ENCODE measurements at regions not wholly inside any gene's neighbourhood (a gene's known extent, or its start where the extent isn't known, plus 50 kb on each side); places are given as distances from the start of the nearest gene placed in this dataset.

- H3K27me3 Mint-ChIP-seq (ENCODE audit: low read depth), result peaks cover 25% of the 10 kb centered on the region
- no peak overlapping the region for H3K27ac Mint-ChIP-seq
- no peak for DNase-seq (ENCODE audit: low spot score in 2 of 2, unreplicated experiment in 2 of 2)
- no peaks in the 10 kb centered on the region for H3K36me3 Mint-ChIP-seq
- no peak overlapping the region for H3K4me3 Mint-ChIP-seq
- H3K9me3 Mint-ChIP-seq, result peaks cover 5% of the 10 kb centered on the region
- no peaks in the 10 kb centered on the region for H3K4me1 Mint-ChIP-seq
- TF ChIP-seq CTCF (IDR thresholded peaks at IDR 0.05; ENCODE audit: unreplicated experiment), result no peak
These were observed 50.7 kb upstream of the ACSF3 start for GRCh38 chr16:89042711-89043551.

- TF ChIP-seq CTCF (IDR thresholded peaks at IDR 0.05; ENCODE audit: unreplicated experiment), result no peak
- Mint-ChIP-seq H3K4me1 (no peaks in the 10 kb centered on the region), H3K9me3 (peaks cover 5% of the 10 kb centered on the region), H3K27ac (no peak overlapping the region), H3K4me3 (no peak overlapping the region), H3K27me3 (ENCODE audit: low read depth) (peaks cover 17% of the 10 kb centered on the region), H3K36me3 (no peaks in the 10 kb centered on the region)
- DNase-seq (ENCODE audit: low spot score in 2 of 2, unreplicated experiment in 2 of 2), result no peak
These were observed 49.8 kb upstream of the ACSF3 start for GRCh38 chr16:89043636-89044417.

Measured in mesothelial cell of epicardium (in vitro differentiated cells).